Endothelial cell (in vitro differentiated cells): ENCODE measurements at regions not wholly inside any gene's neighbourhood (a gene's known extent, or its start where the extent isn't known, plus 50 kb on each side); places are given as distances from the start of the nearest gene placed in this dataset.

Experiments used
- DNase-seq: peaks from one replicate; pipeline ENCODE4 v3.0.0; 2021; ENCODE audit warnings: low spot score
- H3K27ac Mint-ChIP-seq: one replicate; pipeline ENCODE4 v1.8.0; 2021; ENCODE audit warnings: mixed read lengths, inconsistent platforms; ENCODE audit not compliant: unreplicated experiment
- H3K27me3 Mint-ChIP-seq: one replicate; pipeline ENCODE4 v1.8.0; 2021; ENCODE audit warnings: mild to moderate bottlenecking, moderate library complexity, mixed read lengths, inconsistent platforms; ENCODE audit not compliant: unreplicated experiment
- H3K36me3 Mint-ChIP-seq: one replicate; pipeline ENCODE4 v1.8.0; 2021; ENCODE audit warnings: mild to moderate bottlenecking, low read depth, mixed read lengths, inconsistent platforms; ENCODE audit not compliant: unreplicated experiment
- H3K4me1 Mint-ChIP-seq: one replicate; pipeline ENCODE4 v1.8.0; 2021; ENCODE audit warnings: mild to moderate bottlenecking, mixed read lengths, inconsistent platforms; ENCODE audit not compliant: unreplicated experiment
- H3K4me3 Mint-ChIP-seq: one replicate; pipeline ENCODE4 v1.8.0; 2021; ENCODE audit warnings: mild to moderate bottlenecking, mixed read lengths, inconsistent platforms; ENCODE audit not compliant: unreplicated experiment
- H3K9me3 Mint-ChIP-seq: one replicate; pipeline ENCODE4 v1.8.0; 2021; ENCODE audit warnings: mixed read lengths, inconsistent platforms; ENCODE audit not compliant: unreplicated experiment
- CTCF ChIP-seq: fragments of 200-600 bp; sonication (generic); IDR thresholded peaks from one replicate; pipeline ENCODE4 v1.5.0; 2021; ENCODE audit warnings: antibody characterized with exemption; ENCODE audit not compliant: unreplicated experiment

GRCh38 chr5:122586351-122586750 is 188.5 kb upstream of the SNX2 start:
- no peak overlapping the region for H3K27ac Mint-ChIP-seq
- H3K27me3 Mint-ChIP-seq = no peaks in the 10 kb centered on the region
- H3K4me3 Mint-ChIP-seq = no peak overlapping the region

GRCh38 chr5:122591828-122592227 is 183.1 kb upstream of the SNX2 start:
- no peaks in the 10 kb centered on the region for H3K9me3 Mint-ChIP-seq
- DNase-seq = no peak
- TF ChIP-seq CTCF = no peak
- no peaks in the 10 kb centered on the region for H3K36me3 Mint-ChIP-seq
- H3K27ac Mint-ChIP-seq = no peak overlapping the region
- no peaks in the 10 kb centered on the region for H3K4me1 Mint-ChIP-seq
- no peaks in the 10 kb centered on the region for H3K27me3 Mint-ChIP-seq
- H3K4me3 Mint-ChIP-seq = no peak overlapping the region

More at GRCh38 chr5:122586351-122586750, 188.5 kb upstream of the SNX2 start:
- Mint-ChIP-seq H3K4me1 (no peaks in the 10 kb centered on the region), H3K9me3 (no peaks in the 10 kb centered on the region), H3K36me3 (no peaks in the 10 kb centered on the region)
- TF ChIP-seq CTCF = no peak
- DNase-seq = no peak

DNA sequence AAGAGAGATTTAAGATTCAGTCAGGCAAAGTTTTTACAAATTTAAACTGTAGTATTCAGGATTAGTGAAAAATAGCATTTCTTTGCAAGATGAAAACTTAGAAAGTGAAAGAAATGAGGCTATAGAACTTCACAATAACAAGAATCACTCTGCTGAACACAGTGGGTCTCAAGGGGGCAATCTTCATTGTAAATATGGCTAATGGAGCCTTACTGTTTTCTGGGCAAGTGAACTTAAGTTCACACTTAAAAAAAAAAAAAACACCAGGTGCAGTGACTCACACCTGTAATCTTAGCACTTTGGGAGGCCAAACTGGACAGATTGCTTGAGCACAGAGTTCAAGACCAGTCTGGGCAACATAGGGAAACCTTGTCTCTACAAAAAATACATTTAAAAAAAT is 175.9 kb upstream of the SNX2 start:
- Mint-ChIP-seq H3K27me3 (peaks cover 3% of the 10 kb centered on the region), H3K27ac (no peak overlapping the region), H3K9me3 (no peaks in the 10 kb centered on the region), H3K4me1 (no peaks in the 10 kb centered on the region), H3K36me3 (peaks cover 7% of the 10 kb centered on the region), H3K4me3 (no peak overlapping the region)
- no peak for TF ChIP-seq CTCF
- DNase-seq = no peak

GRCh38 chr5:122600924-122601323 is 174.0 kb upstream of the SNX2 start:
- H3K4me3 Mint-ChIP-seq = no peak overlapping the region
- H3K36me3 Mint-ChIP-seq = peaks cover 7% of the 10 kb centered on the region
- DNase-seq = no peak
- H3K9me3 Mint-ChIP-seq = no peaks in the 10 kb centered on the region
- no peak for TF ChIP-seq CTCF
- no peaks in the 10 kb centered on the region for H3K4me1 Mint-ChIP-seq
- H3K27ac Mint-ChIP-seq = no peak overlapping the region
- H3K27me3 Mint-ChIP-seq = peaks cover 3% of the 10 kb centered on the region

GRCh38 chr5:122602700-122603099 is 172.2 kb upstream of the SNX2 start:
- peaks cover 7% of the 10 kb centered on the region for H3K36me3 Mint-ChIP-seq
- no peaks in the 10 kb centered on the region for H3K4me1 Mint-ChIP-seq
- no peaks in the 10 kb centered on the region for H3K9me3 Mint-ChIP-seq
- DNase-seq = no peak
- H3K4me3 Mint-ChIP-seq = no peak overlapping the region
- H3K27me3 Mint-ChIP-seq = peaks cover 3% of the 10 kb centered on the region
- TF ChIP-seq CTCF = no peak
- H3K27ac Mint-ChIP-seq = no peak overlapping the region
